ENCODE measurements at regions not wholly inside any gene's neighbourhood (a gene's known extent, or its start where the extent isn't known, plus 50 kb on each side); places are given as distances from the start of the nearest gene placed in this dataset.

DNA sequence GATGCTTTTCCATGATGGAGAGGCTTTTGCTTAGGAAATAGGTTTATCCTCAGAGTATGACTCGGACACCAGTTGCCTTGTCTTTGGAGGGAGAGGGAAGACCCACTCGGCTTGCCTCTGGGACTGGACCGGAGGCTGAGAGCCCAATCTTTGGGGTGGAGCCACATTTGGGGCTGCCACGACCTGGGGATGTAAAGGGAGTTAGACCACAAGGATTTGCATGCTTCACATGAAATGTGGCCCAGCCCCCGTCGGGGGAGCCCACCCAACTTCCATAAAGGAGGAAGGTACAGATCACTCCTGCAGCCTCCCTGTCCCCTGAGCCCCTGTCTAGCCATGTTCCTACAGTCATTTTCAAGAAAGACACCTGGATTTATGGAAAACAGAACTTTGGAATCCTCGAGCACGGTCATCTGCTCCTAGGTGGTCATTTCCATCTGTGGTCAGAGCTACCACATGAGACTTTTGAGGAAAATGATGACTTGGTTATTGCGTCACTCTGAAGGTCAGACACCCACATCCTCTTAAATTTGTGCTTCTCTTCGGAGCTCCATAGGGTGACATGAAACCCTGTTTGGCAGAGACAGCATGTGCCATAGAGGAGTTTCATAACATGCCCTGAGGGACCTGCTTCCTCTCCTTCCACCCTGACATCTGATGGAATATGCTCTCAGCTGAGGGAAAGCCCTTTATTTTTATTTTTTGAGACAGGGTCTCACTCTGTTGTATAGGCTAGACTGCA lies 99.4 kb upstream of the SLC45A1 start:
- TF ChIP-seq, protein P1, sequence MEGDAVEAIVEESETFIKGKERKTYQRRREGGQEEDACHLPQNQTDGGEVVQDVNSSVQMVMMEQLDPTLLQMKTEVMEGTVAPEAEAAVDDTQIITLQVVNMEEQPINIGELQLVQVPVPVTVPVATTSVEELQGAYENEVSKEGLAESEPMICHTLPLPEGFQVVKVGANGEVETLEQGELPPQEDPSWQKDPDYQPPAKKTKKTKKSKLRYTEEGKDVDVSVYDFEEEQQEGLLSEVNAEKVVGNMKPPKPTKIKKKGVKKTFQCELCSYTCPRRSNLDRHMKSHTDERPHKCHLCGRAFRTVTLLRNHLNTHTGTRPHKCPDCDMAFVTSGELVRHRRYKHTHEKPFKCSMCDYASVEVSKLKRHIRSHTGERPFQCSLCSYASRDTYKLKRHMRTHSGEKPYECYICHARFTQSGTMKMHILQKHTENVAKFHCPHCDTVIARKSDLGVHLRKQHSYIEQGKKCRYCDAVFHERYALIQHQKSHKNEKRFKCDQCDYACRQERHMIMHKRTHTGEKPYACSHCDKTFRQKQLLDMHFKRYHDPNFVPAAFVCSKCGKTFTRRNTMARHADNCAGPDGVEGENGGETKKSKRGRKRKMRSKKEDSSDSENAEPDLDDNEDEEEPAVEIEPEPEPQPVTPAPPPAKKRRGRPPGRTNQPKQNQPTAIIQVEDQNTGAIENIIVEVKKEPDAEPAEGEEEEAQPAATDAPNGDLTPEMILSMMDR (IDR thresholded peaks at IDR 0.05; ENCODE audit: low read depth, low read length, poor library complexity, severe bottlenecking) = no peak
- TF ChIP-seq EZH2phosphoT487 (IDR thresholded peaks at IDR 0.05; ENCODE audit: borderline replicate concordance, low read length) = no peak
